ENCODE measurements at regions not wholly inside any gene's neighbourhood (a gene's known extent, or its start where the extent isn't known, plus 50 kb on each side); places are given as distances from the start of the nearest gene placed in this dataset.
"Not testable (repeated sequence)": the region's sequence is repeated elsewhere in the genome, so short reads cannot be mapped to it uniquely, and the experiment has no call there.

DNA sequence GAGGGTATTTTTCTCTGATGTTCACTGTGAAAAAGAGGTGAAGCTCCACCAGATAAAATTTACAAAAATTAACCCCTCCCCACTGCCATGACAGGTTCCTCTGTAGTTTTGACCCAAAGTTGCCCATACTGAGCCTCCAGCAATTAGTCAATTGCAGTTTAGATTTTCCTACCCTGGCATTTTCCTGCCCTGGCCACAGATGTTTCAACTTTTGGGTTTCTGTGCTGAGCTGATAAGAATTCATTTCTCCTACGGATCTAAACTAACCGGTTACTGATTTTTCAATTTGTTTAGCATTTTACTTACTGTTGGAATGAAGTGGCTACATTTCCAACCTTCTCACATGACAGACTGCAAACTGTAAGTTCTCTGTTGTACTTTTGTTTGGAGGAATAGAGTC, 1346.1 kb upstream of the EPHA6 start:
- no peak for DNase-seq (ENCODE audit: low spot score)

DNA sequence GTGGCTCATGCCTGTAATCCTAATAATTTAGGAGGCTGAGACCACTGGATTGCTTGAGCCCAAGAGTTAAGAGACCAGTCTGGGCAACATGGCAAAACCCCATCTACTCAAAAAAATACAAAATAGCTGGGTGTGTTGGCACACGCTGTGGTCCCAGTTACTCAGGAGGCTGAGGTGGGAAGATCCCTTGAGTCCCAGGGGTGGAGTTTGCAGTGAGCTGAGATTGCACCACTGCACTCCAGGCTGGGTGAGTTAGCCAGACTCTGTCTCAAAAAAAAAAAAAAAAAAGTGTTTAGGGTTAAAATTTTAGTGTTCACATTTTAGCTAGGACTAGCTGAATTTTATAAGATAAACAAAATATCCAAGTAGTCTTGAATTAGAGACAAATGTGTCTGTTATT, 1340.1 kb upstream of the EPHA6 start:
- DNase-seq (ENCODE audit: low spot score), result no peak

DNA sequence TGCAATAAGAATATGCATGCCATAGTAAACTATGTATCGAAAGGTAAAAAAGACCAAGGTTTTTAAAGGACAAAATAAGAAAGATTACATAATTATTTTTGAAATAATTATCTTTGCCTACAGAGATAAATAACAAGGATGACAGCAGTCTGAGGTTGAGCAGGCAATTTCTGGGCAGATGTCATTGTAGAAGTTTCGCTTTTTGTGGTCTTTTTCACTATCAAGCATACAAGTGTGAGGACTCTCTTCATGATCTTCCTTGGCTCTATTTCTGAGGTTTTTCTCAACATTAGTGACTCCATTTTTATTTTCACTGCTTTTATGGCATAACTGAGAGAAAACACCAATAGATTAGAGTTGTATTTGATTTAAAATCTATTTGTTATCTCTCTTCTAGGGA, 1337.9 kb upstream of the EPHA6 start:
- DNase-seq (ENCODE audit: low spot score), result no peak

DNA sequence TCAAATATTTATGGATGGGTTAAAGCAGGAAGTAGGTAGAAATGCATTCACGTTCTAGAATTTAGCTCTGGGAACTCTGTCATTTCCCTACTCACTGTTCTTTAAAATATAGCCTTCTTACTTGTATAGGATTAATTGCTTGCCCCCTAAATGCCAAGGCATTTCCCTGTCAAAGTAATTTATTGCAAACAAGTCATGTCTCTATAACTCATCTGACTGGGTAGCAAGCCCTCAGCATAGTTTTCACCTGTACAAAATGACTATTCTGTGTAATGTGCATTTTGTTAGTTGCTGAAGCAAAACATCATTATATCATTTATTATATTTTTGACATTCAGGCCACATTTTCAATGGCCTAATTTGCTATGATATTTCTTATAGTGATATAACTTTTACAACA, 1308.2 kb upstream of the EPHA6 start:
- no peak for DNase-seq (ENCODE audit: low spot score)

DNA sequence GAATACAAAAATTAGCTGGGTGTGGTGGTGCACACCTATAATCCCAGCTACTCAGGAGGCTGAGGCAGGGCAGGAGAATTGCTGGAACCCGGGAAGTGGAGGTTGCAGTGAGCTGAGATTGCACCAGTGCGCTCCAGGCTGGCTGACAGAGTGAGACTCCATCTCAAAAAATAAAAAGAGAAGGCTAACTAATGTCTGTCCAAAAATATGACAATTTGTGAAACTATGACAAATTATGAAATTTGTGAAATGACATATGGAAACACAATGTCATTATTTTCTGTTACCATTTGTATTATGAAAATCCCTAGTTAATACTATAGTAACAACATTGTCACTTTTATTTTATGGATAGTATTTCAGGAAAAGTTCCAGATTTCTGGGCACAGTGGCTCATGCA, 1306.3 kb upstream of the EPHA6 start:
- no peak for DNase-seq (ENCODE audit: low spot score)

DNA sequence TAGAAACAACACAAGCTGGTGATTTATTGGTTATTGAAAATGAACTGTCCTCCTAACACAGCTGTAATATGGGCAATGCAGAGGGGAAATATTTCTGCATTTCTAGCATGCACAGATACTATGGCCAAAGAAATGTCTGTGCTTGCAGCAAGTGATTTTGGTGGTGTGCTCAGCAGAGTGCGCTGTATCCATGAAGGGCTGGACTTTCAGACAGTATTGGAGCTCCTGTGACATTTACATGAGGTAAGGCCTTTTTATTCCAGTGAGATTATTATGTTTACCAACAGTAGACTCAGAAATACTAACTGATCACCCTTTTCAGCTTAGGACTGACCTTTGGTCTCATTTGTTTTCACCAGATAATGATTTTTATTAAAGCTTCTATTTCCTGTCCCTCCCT, 1302.6 kb upstream of the EPHA6 start:
- no peak for DNase-seq (ENCODE audit: low spot score)

DNA sequence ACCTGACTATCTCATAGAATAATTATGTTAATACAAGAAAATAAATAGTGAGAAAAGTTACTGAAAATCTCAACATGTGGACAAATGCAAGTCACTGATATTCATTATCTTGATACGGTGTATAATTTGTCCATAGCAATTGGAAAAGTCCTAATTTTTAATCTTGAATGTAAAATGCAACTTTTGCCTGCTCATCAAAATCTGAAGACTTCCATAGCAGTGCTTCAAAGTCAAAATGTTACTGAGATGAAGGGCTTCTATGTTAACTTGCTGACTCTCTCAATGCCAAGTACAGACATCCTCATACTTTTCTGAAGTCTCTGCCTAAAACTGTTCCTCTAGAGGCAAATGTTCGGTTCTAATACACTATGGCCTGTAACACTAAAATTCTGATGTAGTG, 1300.1 kb upstream of the EPHA6 start:
- DNase-seq (ENCODE audit: low spot score), result no peak

DNA sequence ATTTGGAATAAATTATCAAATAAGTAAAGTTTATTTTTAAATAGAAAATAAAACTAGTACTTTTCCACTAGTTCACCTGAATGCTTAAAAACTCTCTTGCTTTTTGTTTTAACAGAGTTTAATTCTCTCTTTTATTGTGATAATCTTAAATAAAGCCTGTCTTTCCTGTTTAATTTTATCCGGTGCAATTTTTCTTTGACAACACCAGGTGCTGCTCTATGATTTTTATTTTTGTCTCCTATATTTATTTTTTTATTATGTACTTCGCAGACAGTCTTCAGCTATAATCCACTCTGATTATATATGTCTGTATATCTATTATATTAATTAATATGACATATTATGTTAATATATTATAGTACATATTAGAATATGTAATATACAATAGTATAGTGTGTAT, 1293.0 kb upstream of the EPHA6 start:
- DNase-seq (ENCODE audit: low spot score), result no peak

DNA sequence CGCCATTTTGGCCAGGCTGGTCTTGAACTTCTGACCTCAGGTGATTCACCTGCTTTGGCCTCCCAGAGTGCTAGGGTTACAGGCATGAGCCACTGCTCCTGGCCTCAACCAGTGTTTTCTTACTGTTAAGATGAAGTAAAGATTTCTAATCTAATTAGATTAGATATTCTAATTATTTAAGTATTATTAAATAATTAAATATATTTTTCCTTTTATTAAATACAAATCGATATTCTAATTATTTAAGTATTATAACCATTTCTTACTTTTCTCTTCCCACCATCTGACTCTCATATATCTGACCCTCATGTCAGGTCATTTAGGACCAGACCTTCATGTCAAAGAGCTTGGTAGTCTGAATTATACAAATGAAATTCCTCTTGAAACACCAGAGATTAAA, 1291.9 kb upstream of the EPHA6 start:
- DNase-seq (ENCODE audit: low spot score), result no peak

DNA sequence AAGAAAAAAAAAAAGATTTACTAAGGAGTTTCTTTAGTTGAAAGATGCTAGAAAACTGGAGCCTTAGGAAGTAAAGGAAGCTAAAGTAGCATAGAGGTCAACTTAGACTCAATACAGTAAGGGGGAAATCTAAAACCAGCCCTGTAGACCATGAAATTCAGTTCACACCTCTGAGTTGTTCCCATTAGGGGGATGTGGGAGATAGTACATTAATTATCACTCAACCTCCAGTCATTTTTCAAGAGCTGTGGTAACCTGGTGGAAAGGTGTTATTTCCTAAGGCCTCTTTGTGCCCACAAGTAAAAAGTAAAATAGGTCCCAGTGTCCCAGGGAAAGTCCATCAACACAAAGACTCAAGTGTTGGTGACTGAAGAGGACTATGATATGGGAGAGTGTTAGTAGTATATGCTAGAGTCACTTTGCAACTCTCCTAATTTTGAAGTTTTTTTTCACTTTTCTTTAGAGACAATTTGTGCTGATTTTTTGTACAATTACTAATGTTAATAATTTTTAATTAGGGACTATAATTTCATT, 1274.4 kb upstream of the EPHA6 start:
- DNase-seq (ENCODE audit: low spot score), result no peak

DNA sequence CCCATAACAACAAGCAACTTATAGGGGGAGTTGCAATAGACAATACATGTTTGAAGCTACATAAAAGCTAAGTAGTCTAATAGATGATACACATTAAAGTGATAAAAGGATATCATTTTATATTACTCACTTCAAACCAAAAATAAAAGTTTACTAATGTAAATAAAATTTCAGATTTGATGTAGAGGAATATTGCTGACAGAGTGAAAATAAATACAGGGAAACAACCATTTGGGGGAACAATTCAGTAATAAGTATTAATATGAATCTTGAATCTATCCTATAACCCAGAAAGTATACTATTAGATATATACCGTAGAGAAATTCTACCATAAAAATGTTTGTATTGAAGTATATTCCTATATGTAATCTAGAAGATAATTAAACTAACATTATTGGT, 1248.9 kb upstream of the EPHA6 start:
- DNase-seq (ENCODE audit: low spot score), result no peak

DNA sequence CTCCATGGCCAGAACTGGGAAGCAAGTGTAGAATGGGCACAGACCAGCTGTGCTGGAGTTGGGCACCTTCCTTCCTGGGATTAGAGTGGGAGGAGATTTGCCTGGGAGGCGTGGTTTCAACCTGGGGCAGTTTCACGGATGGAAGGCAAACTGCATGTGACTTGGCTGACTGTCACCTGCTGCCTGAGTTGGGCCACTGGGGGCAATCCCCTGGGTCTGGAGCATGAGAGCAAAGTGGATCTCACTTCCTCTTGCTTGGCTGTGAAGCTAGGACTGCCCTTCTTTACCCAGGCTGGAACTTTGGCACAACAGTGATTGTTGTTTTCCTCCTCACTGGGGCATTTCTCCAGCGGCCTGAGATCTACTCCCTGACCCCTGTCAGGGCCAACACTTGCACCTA, 1247.0 kb upstream of the EPHA6 start:
- no peak for DNase-seq (ENCODE audit: low spot score)

DNA sequence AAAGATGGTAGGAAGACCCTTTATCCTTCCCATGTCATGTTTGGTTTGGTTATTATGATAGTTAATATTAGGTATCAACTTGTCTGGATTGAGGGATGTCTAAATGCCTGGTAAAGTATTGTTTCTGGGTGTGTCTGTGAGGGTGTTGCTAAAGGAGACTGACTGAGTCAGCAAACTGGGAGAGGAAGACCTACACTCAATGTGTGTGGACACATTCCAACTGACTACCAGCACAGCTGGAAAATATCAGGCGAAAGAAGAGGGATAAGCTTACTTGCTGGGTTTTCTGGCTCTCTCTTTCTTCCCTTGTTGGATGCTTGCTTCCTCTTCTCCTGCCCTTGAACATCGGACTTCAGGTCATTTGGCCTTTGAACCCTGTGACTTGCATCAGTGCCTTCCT, 1227.6 kb upstream of the EPHA6 start:
- no peak for DNase-seq (ENCODE audit: low spot score)

DNA sequence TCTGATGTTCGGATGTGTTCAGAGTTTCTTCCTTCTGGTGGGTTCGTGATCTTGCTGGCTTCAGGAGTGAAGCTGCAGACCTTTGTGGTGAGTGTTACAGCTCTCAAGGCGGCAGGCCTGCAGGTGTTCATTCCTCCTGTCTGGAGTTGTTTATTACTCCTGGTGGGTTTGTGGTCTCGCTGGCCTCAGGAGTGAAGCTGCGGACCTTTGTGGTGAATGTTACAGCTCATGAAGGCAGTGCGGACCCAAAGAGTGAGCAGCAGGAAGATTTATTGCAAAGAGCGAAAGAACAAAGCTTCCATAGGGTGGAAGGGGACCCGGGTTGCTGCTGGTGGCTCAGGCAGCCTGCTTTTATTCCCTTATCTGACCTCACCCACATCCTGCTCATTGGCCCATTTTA, 1226.8 kb upstream of the EPHA6 start:
- not testable (repeated sequence) for DNase-seq (ENCODE audit: low spot score)

DNA sequence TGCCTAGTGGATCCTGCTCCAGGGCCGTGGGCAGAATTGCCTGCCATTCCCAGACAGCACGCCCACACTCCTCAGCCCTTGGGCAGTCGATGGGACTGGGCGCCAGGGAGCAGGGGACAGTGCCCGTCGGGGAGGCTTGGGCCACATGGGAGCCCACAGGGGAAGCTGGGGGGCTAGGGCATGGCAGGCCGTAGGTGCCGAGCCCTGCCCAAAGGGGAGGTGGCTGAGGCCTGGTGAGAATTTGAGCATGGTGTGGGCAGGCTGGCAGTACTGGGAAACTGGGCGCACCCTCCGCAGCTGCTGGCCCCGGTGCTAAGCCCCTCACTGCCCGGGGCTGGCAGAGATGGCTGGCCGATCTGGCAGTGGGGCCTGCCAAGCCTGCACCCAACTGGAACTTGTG, 1225.9 kb upstream of the EPHA6 start:
- no peak for DNase-seq (ENCODE audit: low spot score)

DNA sequence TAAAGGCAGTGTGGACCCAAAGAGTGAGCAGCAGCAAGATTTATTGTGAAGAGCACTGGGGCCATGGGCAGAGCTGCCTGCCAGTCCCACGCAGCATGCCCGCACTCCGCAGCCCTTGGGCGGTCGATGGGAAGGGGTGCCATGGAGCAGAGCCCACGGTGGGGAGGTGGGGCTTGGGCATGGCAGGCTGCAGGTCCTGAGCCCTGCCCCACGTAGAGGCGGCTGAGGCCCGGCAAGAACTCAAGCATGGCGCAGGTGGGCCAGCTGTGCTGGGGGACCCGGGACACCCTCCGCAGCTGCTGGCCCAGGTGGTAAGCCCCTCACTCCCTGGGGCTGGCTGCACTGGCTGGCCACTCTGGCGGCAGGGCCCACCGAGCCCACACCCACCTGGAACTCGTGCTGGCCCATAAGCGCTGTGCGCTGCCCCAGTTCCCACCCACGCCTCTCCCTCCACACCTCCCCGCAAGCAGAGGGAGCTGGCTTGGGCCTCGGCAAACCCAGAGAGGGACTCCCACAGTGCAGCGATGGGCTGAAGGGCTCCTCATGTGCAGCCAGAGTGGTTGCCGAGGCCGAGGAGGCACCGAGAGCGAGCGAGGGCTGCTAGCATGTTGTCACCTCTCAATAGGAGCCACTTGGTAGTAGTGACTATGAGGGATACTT, 1218.8 kb upstream of the EPHA6 start:
- DNase-seq (ENCODE audit: low spot score), result no peak

DNA sequence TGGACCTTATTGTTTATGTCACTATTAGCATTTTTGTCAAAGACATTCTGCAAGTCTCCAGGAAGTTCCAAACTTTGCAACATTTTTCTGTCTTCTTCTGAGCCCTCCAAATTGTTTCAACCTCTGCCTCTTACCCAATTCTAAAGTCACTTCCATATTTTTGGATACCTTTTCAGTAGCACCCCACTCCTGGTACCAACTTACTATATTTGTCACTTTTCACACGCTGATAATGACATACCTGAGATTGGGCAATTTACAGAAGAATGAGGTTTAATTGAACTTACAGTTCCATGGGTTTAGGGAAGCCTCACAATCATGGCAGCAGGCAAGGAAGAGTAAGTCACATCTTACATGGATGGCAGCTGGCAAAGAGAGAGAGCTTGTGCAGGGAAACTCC, 1206.5 kb upstream of the EPHA6 start:
- no peak for DNase-seq (ENCODE audit: low spot score)

DNA sequence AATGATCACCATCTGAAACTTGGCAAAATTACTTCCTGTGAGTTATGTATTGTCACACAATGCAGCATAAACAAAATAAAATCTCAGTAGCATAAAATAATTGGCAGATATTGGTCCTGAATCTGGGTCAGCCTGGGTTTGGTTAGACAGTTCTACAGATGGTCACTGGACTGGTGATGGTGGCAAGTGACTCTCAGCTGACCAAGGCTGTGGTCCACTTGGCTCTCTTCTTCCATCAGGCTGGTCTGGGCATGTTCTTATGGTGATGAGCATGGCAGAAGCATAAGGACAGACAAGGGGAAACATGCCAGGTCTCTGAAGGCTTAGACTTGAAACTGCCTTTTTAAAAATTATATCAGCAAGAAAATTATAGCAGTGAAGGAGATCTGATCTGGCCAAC, 1205.0 kb upstream of the EPHA6 start:
- no peak for DNase-seq (ENCODE audit: low spot score)

DNA sequence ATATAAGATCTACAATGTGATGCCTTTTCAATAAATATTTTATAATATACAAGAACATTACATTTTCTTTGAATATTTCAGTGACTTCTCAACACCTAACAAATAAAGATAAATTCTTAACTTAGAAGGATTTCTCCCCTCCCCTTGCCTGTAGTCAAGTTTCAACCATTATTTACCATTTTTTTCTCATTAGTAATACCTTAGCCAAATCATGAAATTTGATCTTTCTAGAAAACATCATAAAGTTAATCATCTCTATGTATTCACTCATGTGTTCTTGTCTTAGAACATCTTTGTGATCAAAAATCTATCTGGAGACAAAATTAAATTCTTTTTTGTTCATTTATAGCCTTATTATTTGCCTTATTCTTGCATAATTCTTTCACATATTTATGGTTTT, 1201.8 kb upstream of the EPHA6 start:
- DNase-seq (ENCODE audit: low spot score), result no peak

DNA sequence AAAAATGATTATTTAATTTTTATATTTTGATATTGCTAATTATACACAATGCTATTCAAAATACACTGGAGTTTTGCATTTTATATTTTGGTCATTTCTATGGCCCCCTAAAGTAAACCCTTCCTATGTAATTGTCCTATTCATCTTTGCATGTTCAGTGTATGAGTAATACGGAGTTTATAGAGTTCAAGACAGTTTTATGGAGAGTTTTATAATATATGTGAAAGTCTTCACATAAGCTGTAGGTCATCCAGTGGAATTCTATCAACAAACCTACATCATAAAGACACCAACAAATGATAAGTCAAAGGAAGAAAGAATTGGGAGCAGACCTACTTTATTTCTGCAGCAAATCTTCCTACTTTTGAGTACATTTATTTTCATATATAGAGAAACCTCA, 1200.4 kb upstream of the EPHA6 start:
- DNase-seq (ENCODE audit: low spot score), result no peak

DNA sequence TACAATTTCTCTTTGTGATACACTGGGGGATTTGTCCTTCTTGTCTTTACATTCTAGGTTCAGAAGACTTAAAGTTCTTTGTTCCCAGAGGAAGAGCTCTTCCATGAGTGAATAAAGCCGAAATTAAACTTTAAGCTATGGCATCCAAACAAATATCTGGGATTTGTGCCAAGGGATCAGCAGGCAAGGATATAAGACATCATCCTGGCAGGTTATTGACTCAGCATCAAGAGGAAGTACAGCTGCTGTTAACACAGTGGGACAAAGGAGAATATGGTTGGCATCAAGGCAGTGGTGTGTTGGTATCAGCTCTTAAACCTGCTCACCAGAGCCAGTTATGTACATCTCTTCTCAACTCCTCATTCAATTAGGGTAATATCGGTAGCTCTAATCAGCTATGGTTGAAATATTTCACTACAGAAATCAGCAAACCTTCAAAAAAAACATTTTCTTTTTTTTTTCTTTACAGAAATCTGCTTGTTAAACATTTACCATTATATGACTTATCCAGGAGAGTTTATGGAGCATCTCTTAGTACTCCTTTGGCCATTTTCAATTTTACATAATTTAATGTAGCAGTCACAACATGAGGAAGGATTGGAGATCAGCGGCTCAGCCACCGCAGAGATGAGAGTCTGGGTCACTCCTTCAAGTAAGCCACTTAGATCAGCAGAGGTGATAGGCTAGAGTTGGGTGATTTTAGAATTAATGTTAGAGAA, 1198.6 kb upstream of the EPHA6 start:
- DNase-seq (ENCODE audit: low spot score), result no peak

DNA sequence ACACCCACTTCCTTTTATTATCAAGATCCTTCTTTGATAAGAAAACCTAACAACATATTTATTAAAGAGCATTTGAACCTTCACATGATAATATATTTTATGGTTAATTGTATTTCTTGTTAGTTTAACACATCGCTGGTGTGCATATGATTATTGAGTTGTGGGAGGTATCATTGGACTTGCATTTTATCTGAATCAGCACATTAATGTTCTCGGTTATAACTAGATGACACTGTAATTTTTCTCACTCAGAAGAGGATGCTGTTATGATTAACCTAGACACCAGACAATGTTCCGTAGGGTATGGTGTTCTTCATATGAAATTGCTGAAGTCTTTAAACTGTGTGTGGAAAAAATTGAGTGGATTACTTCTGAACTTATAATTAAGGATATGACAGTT, 1188.3 kb upstream of the EPHA6 start:
- no peak for DNase-seq (ENCODE audit: low spot score)

DNA sequence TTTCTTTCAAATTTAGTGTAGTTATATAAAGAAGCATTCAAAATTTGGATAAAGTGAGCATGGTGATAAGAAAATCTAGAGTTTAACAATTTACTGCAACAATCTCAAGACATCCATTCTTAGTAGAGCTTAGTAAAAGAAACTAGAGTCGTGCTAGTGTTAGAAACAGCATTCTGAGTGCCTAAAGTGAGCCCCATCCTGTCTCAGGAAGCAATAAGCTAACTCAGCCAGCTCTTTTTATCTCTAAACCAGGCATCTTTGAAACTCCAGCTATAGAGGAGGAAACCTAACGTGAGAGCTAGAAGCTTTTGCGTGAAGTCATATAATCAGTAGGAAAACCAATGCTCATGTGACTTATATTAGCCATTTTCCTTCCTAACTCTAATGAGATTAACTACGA, 1187.1 kb upstream of the EPHA6 start:
- no peak for DNase-seq (ENCODE audit: low spot score)

DNA sequence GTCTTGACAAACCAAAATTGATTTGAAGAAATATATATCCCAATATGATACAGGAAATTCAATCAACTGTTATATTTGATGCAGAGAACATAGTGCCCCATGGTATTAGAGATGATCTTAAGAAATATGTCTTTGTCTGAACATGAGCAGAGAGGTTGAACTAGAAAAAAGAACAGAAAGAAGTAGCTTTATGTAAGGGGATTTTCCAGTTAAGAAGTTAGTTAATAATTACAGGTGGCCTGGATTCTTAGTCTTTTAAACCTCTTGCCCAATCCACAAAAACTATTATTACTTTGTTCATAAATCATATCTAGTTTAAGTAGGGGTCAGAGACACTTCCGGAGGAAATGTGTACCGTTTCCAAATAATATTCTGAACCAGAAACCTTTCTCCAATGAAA, 1186.7 kb upstream of the EPHA6 start:
- no peak for DNase-seq (ENCODE audit: low spot score)
